A549 (cell line): ENCODE measurements at regions not wholly inside any gene's neighbourhood (a gene's known extent, or its start where the extent isn't known, plus 50 kb on each side); places are given as distances from the start of the nearest gene placed in this dataset.

Source experiments
- JUNB ChIP-seq: fragments of >200 bp; sonication (Bioruptor Twin); formaldehyde crosslinking; IDR thresholded peaks from 2 replicates; pipeline ENCODE4 v1.6.1; 2016
- PBX3 ChIP-seq: IDR thresholded peaks from 2 replicates; pipeline ENCODE4 v1.6.1; 2012
- TP53 ChIP-seq: fragments of 250-450 bp; sonication (Bioruptor Pico); IDR thresholded peaks from 2 replicates; pipeline ENCODE4 v1.5.0; 2021; ENCODE audit warnings: mild to moderate bottlenecking, moderate library complexity
- TF ChIP-seq, protein P1 (sequence below): IDR thresholded peaks from 2 replicates; pipeline ENCODE4 v1.6.1; 2012
- TF ChIP-seq, protein P2 (sequence below): fragments of >200 bp; sonication (Bioruptor Twin); formaldehyde crosslinking; IDR thresholded peaks from 3 replicates; pipeline ENCODE4 v1.5.1; 2016

GRCh38 chr10:78861529-78862327 lies 207.0 kb upstream of the ZMIZ1 start:
- TF ChIP-seq PBX3 (no peak), JUNB (no peak), TP53 (CRISPR knock-in tag) (no peak)
- TF ChIP-seq, protein P1, sequence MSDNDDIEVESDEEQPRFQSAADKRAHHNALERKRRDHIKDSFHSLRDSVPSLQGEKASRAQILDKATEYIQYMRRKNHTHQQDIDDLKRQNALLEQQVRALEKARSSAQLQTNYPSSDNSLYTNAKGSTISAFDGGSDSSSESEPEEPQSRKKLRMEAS = no peak
- TF ChIP-seq, protein P2, sequence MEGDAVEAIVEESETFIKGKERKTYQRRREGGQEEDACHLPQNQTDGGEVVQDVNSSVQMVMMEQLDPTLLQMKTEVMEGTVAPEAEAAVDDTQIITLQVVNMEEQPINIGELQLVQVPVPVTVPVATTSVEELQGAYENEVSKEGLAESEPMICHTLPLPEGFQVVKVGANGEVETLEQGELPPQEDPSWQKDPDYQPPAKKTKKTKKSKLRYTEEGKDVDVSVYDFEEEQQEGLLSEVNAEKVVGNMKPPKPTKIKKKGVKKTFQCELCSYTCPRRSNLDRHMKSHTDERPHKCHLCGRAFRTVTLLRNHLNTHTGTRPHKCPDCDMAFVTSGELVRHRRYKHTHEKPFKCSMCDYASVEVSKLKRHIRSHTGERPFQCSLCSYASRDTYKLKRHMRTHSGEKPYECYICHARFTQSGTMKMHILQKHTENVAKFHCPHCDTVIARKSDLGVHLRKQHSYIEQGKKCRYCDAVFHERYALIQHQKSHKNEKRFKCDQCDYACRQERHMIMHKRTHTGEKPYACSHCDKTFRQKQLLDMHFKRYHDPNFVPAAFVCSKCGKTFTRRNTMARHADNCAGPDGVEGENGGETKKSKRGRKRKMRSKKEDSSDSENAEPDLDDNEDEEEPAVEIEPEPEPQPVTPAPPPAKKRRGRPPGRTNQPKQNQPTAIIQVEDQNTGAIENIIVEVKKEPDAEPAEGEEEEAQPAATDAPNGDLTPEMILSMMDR = no peak
